ENCODE measurements at regions not wholly inside any gene's neighbourhood (a gene's known extent, or its start where the extent isn't known, plus 50 kb on each side); places are given as distances from the start of the nearest gene placed in this dataset.

GRCh38 chr12:132404435-132404855 lies 75.1 kb upstream of the GALNT9 start:
- CTCF ChIA-PET = interaction anchor here (1.2 kb wide), 1 partner anchor 9 kb away, joined by 6 read pairs; no protein-coding TSS in a partner anchor
- Histone ChIP-seq H3K4me1 (ENCODE audit: control insufficient read depth, insufficient read depth, low read length) (no peaks in the 10 kb centered on the region), H3K36me3 (ENCODE audit: control insufficient read depth in 2 of 2, insufficient read depth in 1 of 2, low read length in 2 of 2) (no peaks in the 10 kb centered on the region), H3K4me3 (ENCODE audit: low read depth, low read length) (no peak overlapping the region), H3K9me3 (ENCODE audit: control insufficient read depth, insufficient read depth, low read depth, low read length) (no peaks in the 10 kb centered on the region), H3K27ac (ENCODE audit: extremely low read depth, low read depth, low read length) (no peak overlapping the region)
- TF ChIP-seq ZNF366 (tag by site-specific recombination; conservative IDR thresholded peaks at IDR 0.05) = no peak
- POLR2A ChIA-PET = no interaction called here

- ChIA-PET POLR2A (no interaction called here), CTCF (interaction anchor here (0.7 to 0.8 kb wide), 2 partner anchors 120 to 140 kb away, joined by 3 read pairs; no protein-coding TSS in a partner anchor)
- TF ChIP-seq SETDB1 (IDR thresholded peaks at IDR 0.05; ENCODE audit: insufficient read length, low read length) (no peak), ZFHX2 (tag by site-specific recombination; conservative IDR thresholded peaks at IDR 0.05) (peak; percentile 43)
- Histone ChIP-seq H3K4me1 (ENCODE audit: control insufficient read depth, insufficient read depth, low read length) (no peaks in the 10 kb centered on the region), H3K4me3 (ENCODE audit: low read depth, low read length) (no peak overlapping the region), H3K27ac (ENCODE audit: extremely low read depth, low read depth, low read length) (no peak overlapping the region), H3K9me3 (ENCODE audit: control insufficient read depth, insufficient read depth, low read depth, low read length) (no peaks in the 10 kb centered on the region), H3K36me3 (ENCODE audit: control insufficient read depth in 2 of 2, insufficient read depth in 1 of 2, low read length in 2 of 2) (no peaks in the 10 kb centered on the region)
Measured at GRCh38 chr12:132403636-132404434, 74.4 kb upstream of the GALNT9 start.

- TF ChIP-seq ZNF391 (tag by site-specific recombination; IDR thresholded peaks at IDR 0.05; ENCODE audit: borderline replicate concordance, low read depth) (no peak), ZNF654 (tag by site-specific recombination; IDR thresholded peaks at IDR 0.05; ENCODE audit: low read depth) (no peak), ATF2 (tag by site-specific recombination; IDR thresholded peaks at IDR 0.05; ENCODE audit: low read depth) (no peak), ZNF610 (tag by site-specific recombination; IDR thresholded peaks at IDR 0.05; ENCODE audit: borderline replicate concordance) (no peak), ZIC2 (tag by site-specific recombination; IDR thresholded peaks at IDR 0.05) (0 out of 2 replicates have a peak, but pooled peaks have one; percentile 8), ZBTB21 (tag by site-specific recombination; IDR thresholded peaks at IDR 0.05) (no peak)
- ChIA-PET CTCF (interaction anchor here (0.7 to 0.8 kb wide), 2 partner anchors 139 to 1577 kb away, joined by 3 read pairs; no protein-coding TSS in a partner anchor), POLR2A (no interaction called here)
Measured at GRCh38 chr12:132402831-132403416, 73.5 kb upstream of the GALNT9 start.

GRCh38 chr12:132401982-132402381 lies 72.6 kb upstream of the GALNT9 start:
- Histone ChIP-seq H3K36me3 (ENCODE audit: control insufficient read depth in 2 of 2, insufficient read depth in 1 of 2, low read length in 2 of 2) (no peaks in the 10 kb centered on the region), H3K4me3 (ENCODE audit: low read depth, low read length) (no peak overlapping the region), H3K27ac (ENCODE audit: extremely low read depth, low read depth, low read length) (no peak overlapping the region), H3K4me1 (ENCODE audit: control insufficient read depth, insufficient read depth, low read length) (no peaks in the 10 kb centered on the region), H3K9me3 (ENCODE audit: control insufficient read depth, insufficient read depth, low read depth, low read length) (no peaks in the 10 kb centered on the region)
- CTCF ChIA-PET = no interaction called here
- POLR2A ChIA-PET = no interaction called here
- TF ChIP-seq ZFHX2 (tag by site-specific recombination; conservative IDR thresholded peaks at IDR 0.05) (peak; percentile 70), EGR2 (tag by site-specific recombination; IDR thresholded peaks at IDR 0.05; ENCODE audit: low read depth) (peak; percentile 85), ZNF24 (tag by site-specific recombination; IDR thresholded peaks at IDR 0.05) (no peak), KLF10 (tag by site-specific recombination; IDR thresholded peaks at IDR 0.05) (no peak), TRIM28 (IDR thresholded peaks at IDR 0.05; ENCODE audit: borderline replicate concordance, low read length) (no peak), ZNF645 (tag by site-specific recombination; IDR thresholded peaks at IDR 0.05) (no peak)

More at GRCh38 chr12:132402831-132403416, 73.5 kb upstream of the GALNT9 start:
- H3K4me3 ChIP-seq (ENCODE audit: low read depth, low read length) = no peak overlapping the region
- H3K4me1 ChIP-seq (ENCODE audit: control insufficient read depth, insufficient read depth, low read length) = no peaks in the 10 kb centered on the region
- H3K27ac ChIP-seq (ENCODE audit: extremely low read depth, low read depth, low read length) = no peak overlapping the region
- no peaks in the 10 kb centered on the region for H3K36me3 ChIP-seq (ENCODE audit: control insufficient read depth in 2 of 2, insufficient read depth in 1 of 2, low read length in 2 of 2)
- H3K9me3 ChIP-seq (ENCODE audit: control insufficient read depth, insufficient read depth, low read depth, low read length) = no peaks in the 10 kb centered on the region

Measured in HEK293 (cell line).